WTC11 (cell line): ENCODE measurements at regions not wholly inside any gene's neighbourhood (a gene's known extent, or its start where the extent isn't known, plus 50 kb on each side); places are given as distances from the start of the nearest gene placed in this dataset.

Source experiments
- ATAC-seq: fragments of 200-7000 bp; cut with Tn5 transposase; 2 replicates; pipeline ENCODE4 v1.10.0; 2021; ENCODE audit warnings: mild to moderate bottlenecking, moderate library complexity
- CTCF ChIA-PET: fragments of 300-600 bp; sonication (Branson Sonifier 250); formaldehyde crosslinking; loops from one replicate; lab custom pipeline; 2021; ENCODE audit warnings: antibody characterized with exemption; lab: Charles Lee
- POLR2A ChIA-PET: fragments of 350-600 bp; sonication (Branson Sonifier 250); formaldehyde crosslinking; loops from one replicate; lab custom pipeline; 2021; ENCODE audit warnings: antibody characterized with exemption; lab: Charles Lee
- DNase-seq: peaks from one replicate; pipeline ENCODE4 v3.0.0; 2021; ENCODE audit warnings: low spot score
- H3K27ac Mint-ChIP-seq: 2 replicates; pipeline ENCODE4 v1.8.0; 2021; ENCODE audit warnings: mixed read lengths
- H3K27me3 Mint-ChIP-seq: 2 replicates; pipeline ENCODE4 v1.8.0; 2021; ENCODE audit warnings: low read depth, mild to moderate bottlenecking, moderate library complexity, mixed read lengths
- H3K36me3 Mint-ChIP-seq: 2 replicates; pipeline ENCODE4 v1.8.0; 2021; ENCODE audit warnings: mixed read lengths
- H3K4me1 Mint-ChIP-seq: 2 replicates; pipeline ENCODE4 v1.8.0; 2022; ENCODE audit warnings: mixed read lengths
- H3K4me3 Mint-ChIP-seq: 2 replicates; pipeline ENCODE4 v1.8.0; 2021; ENCODE audit warnings: mild to moderate bottlenecking, moderate library complexity, mixed read lengths
- H3K9me3 Mint-ChIP-seq: 2 replicates; pipeline ENCODE4 v1.8.0; 2021; ENCODE audit warnings: mixed read lengths
- CREB1 ChIP-seq: sonication (generic); formaldehyde crosslinking; IDR thresholded peaks from 2 replicates; pipeline ENCODE4 v1.8.0; 2023; ENCODE audit warnings: mild to moderate bottlenecking, missing genetic modification reagents
- CREM ChIP-seq: sonication (generic); formaldehyde crosslinking; IDR thresholded peaks from 2 replicates; pipeline ENCODE4 v1.8.1; 2022; ENCODE audit warnings: mild to moderate bottlenecking, missing genetic modification reagents, moderate library complexity
- EMX1 ChIP-seq: fragments of 250-450 bp; sonication (Bioruptor Pico); IDR thresholded peaks from 2 replicates; pipeline ENCODE4 v1.8.0; 2021; ENCODE audit warnings: mild to moderate bottlenecking
- ETV6 ChIP-seq: sonication (generic); formaldehyde crosslinking; IDR thresholded peaks from 2 replicates; pipeline ENCODE4 v1.8.1; 2022; ENCODE audit warnings: mild to moderate bottlenecking, missing genetic modification reagents
- FOXK1 ChIP-seq: sonication (generic); formaldehyde crosslinking; IDR thresholded peaks from 2 replicates; pipeline ENCODE4 v1.8.0; 2022; ENCODE audit warnings: mild to moderate bottlenecking, moderate library complexity, missing genetic modification reagents
- KAT7 ChIP-seq: sonication (generic); formaldehyde crosslinking; IDR thresholded peaks from 2 replicates; pipeline ENCODE4 v1.8.1; 2023; ENCODE audit warnings: missing genetic modification reagents, mild to moderate bottlenecking, borderline replicate concordance
- MAX ChIP-seq: sonication (generic); formaldehyde crosslinking; IDR thresholded peaks from 2 replicates; pipeline ENCODE4 v1.8.0; 2022; ENCODE audit warnings: mild to moderate bottlenecking, missing genetic modification reagents
- MXD4 ChIP-seq: fragments of 250-450 bp; sonication (Bioruptor Pico); IDR thresholded peaks from 2 replicates; pipeline ENCODE4 v1.8.0; 2021; ENCODE audit warnings: mild to moderate bottlenecking, moderate library complexity, borderline replicate concordance
- NR1H2 ChIP-seq: sonication (generic); formaldehyde crosslinking; IDR thresholded peaks from 2 replicates; pipeline ENCODE4 v1.9.0; 2021; ENCODE audit warnings: mild to moderate bottlenecking, moderate library complexity, missing genetic modification reagents
- NR2C2 ChIP-seq: sonication (generic); formaldehyde crosslinking; IDR thresholded peaks from 2 replicates; pipeline ENCODE4 v1.8.0; 2022; ENCODE audit warnings: mild to moderate bottlenecking, missing genetic modification reagents
- PRRX2 ChIP-seq: fragments of 250-450 bp; sonication (Bioruptor Pico); IDR thresholded peaks from 2 replicates; pipeline ENCODE4 v1.8.0; 2021; ENCODE audit warnings: mild to moderate bottlenecking
- SMAD3 ChIP-seq: sonication (generic); formaldehyde crosslinking; IDR thresholded peaks from 2 replicates; pipeline ENCODE4 v1.8.0; 2022; ENCODE audit warnings: missing genetic modification reagents, mild to moderate bottlenecking, borderline replicate concordance
- SP1 ChIP-seq: sonication (generic); formaldehyde crosslinking; conservative IDR thresholded peaks from 2 replicates; pipeline ENCODE4 v1.8.1; 2022; ENCODE audit warnings: missing genetic modification reagents
- TCF7 ChIP-seq: sonication (generic); formaldehyde crosslinking; IDR thresholded peaks from 2 replicates; pipeline ENCODE4 v1.8.0; 2022; ENCODE audit warnings: mild to moderate bottlenecking, low read depth, missing genetic modification reagents, moderate library complexity
- USF1 ChIP-seq: sonication (generic); formaldehyde crosslinking; IDR thresholded peaks from 2 replicates; pipeline ENCODE4 v1.8.0; 2022; ENCODE audit warnings: mild to moderate bottlenecking, missing genetic modification reagents
- ZBTB21 ChIP-seq: sonication (generic); formaldehyde crosslinking; IDR thresholded peaks from 2 replicates; pipeline ENCODE4 v1.8.1; 2023; ENCODE audit warnings: mild to moderate bottlenecking, missing genetic modification reagents, borderline replicate concordance
- ZNF138 ChIP-seq: sonication (generic); formaldehyde crosslinking; conservative IDR thresholded peaks from 2 replicates; pipeline ENCODE4 v1.8.1; 2022; ENCODE audit warnings: mild to moderate bottlenecking, moderate library complexity, missing genetic modification reagents
- ZNF219 ChIP-seq: sonication (generic); formaldehyde crosslinking; IDR thresholded peaks from 2 replicates; pipeline ENCODE4 v1.8.0; 2023; ENCODE audit warnings: missing genetic modification reagents, mild to moderate bottlenecking, borderline replicate concordance
- ZNF317 ChIP-seq: sonication (generic); formaldehyde crosslinking; IDR thresholded peaks from 2 replicates; pipeline ENCODE4 v1.8.1; 2023; ENCODE audit warnings: low read depth, mild to moderate bottlenecking, moderate library complexity, missing genetic modification reagents, borderline replicate concordance
- TF ChIP-seq, protein P1 (sequence below): sonication (generic); formaldehyde crosslinking; IDR thresholded peaks from 2 replicates; pipeline ENCODE4 v1.8.1; 2023; ENCODE audit warnings: mild to moderate bottlenecking, missing genetic modification reagents, moderate library complexity
- TF ChIP-seq, protein P2 (sequence below): fragments of 250-450 bp; sonication (Bioruptor Pico); IDR thresholded peaks from 2 replicates; pipeline ENCODE4 v1.9.0; 2021; ENCODE audit warnings: moderate library complexity, mild to moderate bottlenecking, inconsistent platforms, borderline replicate concordance
- TF ChIP-seq, protein P3 (sequence below): fragments of 200-600 bp; IDR thresholded peaks from 2 replicates; pipeline ENCODE4 v1.8.0; 2022; ENCODE audit warnings: antibody characterized with exemption
- TF ChIP-seq, protein P4 (sequence below): sonication (generic); formaldehyde crosslinking; IDR thresholded peaks from 2 replicates; pipeline ENCODE4 v1.8.1; 2023; ENCODE audit warnings: mild to moderate bottlenecking, missing genetic modification reagents, borderline replicate concordance

GRCh38 chr18:47380153-47380552 is 128.7 kb upstream of the SKOR2 start:
- Mint-ChIP-seq H3K4me3 (no peak overlapping the region), H3K9me3 (no peaks in the 10 kb centered on the region), H3K27ac (no peak overlapping the region), H3K4me1 (peaks cover 8% of the 10 kb centered on the region), H3K36me3 (no peaks in the 10 kb centered on the region)
- POLR2A ChIA-PET = no interaction called here
- ATAC-seq (no peak), DNase-seq (no peak)
- no peak for TF ChIP-seq ZNF317 (CRISPR knock-in tag)
- TF ChIP-seq, protein P1, sequence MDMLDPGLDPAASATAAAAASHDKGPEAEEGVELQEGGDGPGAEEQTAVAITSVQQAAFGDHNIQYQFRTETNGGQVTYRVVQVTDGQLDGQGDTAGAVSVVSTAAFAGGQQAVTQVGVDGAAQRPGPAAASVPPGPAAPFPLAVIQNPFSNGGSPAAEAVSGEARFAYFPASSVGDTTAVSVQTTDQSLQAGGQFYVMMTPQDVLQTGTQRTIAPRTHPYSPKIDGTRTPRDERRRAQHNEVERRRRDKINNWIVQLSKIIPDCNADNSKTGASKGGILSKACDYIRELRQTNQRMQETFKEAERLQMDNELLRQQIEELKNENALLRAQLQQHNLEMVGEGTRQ (CRISPR knock-in tag) = peak; percentile 72
- peak; percentile 64 for TF ChIP-seq USF1
- TF ChIP-seq, all 79 proteins: peak for 2
- no peaks in the 10 kb centered on the region; the same call in none of the 2 replicates for H3K27me3 Mint-ChIP-seq
- CTCF ChIA-PET = no interaction called here

GRCh38 chr18:47373465-47373864 is 122.0 kb upstream of the SKOR2 start:
- no peak for ATAC-seq
- Mint-ChIP-seq H3K9me3 (peaks cover 19% of the 10 kb centered on the region), H3K36me3 (peaks cover 6% of the 10 kb centered on the region; the same call in 1 of the 2 replicates), H3K27me3 (no peaks in the 10 kb centered on the region; the same call in 1 of the 2 replicates), H3K4me1 (peaks cover 8% of the 10 kb centered on the region), H3K4me3 (no peak overlapping the region), H3K27ac (no peak overlapping the region)
- DNase-seq = no peak
- POLR2A ChIA-PET = no interaction called here
- CTCF ChIA-PET = no interaction called here
- no peak for TF ChIP-seq CREB1 (CRISPR knock-in tag)
- TF ChIP-seq, protein P2, sequence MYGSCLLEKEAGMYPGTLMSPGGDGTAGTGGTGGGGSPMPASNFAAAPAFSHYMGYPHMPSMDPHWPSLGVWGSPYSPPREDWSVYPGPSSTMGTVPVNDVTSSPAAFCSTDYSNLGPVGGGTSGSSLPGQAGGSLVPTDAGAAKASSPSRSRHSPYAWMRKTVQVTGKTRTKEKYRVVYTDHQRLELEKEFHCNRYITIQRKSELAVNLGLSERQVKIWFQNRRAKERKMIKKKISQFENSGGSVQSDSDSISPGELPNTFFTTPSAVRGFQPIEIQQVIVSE (CRISPR knock-in tag) = no peak
- TF ChIP-seq USF1 = no peak
- no peak for TF ChIP-seq ETV6 (CRISPR knock-in tag)
- TF ChIP-seq ZNF219 (CRISPR knock-in tag) = no peak
- TF ChIP-seq SMAD3 = no peak
- TF ChIP-seq FOXK1 (CRISPR knock-in tag) = no peak
- no peak for TF ChIP-seq SP1 (CRISPR knock-in tag)
- TF ChIP-seq ZBTB21 (CRISPR knock-in tag) = no peak
- no peak for TF ChIP-seq TCF7 (CRISPR knock-in tag)
- TF ChIP-seq, protein P3, sequence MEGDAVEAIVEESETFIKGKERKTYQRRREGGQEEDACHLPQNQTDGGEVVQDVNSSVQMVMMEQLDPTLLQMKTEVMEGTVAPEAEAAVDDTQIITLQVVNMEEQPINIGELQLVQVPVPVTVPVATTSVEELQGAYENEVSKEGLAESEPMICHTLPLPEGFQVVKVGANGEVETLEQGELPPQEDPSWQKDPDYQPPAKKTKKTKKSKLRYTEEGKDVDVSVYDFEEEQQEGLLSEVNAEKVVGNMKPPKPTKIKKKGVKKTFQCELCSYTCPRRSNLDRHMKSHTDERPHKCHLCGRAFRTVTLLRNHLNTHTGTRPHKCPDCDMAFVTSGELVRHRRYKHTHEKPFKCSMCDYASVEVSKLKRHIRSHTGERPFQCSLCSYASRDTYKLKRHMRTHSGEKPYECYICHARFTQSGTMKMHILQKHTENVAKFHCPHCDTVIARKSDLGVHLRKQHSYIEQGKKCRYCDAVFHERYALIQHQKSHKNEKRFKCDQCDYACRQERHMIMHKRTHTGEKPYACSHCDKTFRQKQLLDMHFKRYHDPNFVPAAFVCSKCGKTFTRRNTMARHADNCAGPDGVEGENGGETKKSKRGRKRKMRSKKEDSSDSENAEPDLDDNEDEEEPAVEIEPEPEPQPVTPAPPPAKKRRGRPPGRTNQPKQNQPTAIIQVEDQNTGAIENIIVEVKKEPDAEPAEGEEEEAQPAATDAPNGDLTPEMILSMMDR = no peak
- no peak for TF ChIP-seq ZNF138
- no peak for TF ChIP-seq MXD4 (CRISPR knock-in tag)
- TF ChIP-seq PRRX2 (CRISPR knock-in tag) = no peak
- no peak for TF ChIP-seq EMX1 (CRISPR knock-in tag)

DNA sequence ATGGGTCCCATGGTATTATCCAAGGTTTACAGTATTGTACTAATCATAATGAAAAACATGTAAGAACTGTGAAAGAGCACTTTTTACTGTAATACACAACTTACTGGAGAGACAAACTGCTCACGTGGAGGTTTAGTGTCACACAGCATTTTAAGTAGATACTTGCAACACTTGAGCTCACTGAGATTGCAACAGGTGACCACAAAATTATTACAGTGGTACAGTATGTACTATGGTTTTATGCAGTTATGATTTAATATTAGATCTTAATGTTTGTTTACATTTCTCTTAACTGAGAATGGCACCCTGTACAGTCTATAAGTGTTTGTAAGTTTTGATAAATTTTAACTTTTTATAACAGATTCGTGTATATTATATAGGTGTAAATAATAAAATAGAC is 118.6 kb upstream of the SKOR2 start:
- ChIA-PET CTCF (interaction anchor here (1.0 kb wide), 1 partner anchor 403 kb away, joined by 3 read pairs; no protein-coding TSS in a partner anchor), POLR2A (no interaction called here)
- no peaks in the 10 kb centered on the region; the same call in 1 of the 2 replicates for H3K27me3 Mint-ChIP-seq
- H3K27ac Mint-ChIP-seq = no peak overlapping the region
- no peak for DNase-seq
- ATAC-seq = no peak
- peaks cover 23% of the 10 kb centered on the region for H3K9me3 Mint-ChIP-seq
- H3K4me3 Mint-ChIP-seq = no peak overlapping the region
- H3K4me1 Mint-ChIP-seq = no peaks in the 10 kb centered on the region
- H3K36me3 Mint-ChIP-seq = peaks cover 6% of the 10 kb centered on the region; the same call in 1 of the 2 replicates
- TF ChIP-seq ZNF138 (no peak), NR2C2 (CRISPR knock-in tag) (no peak), CREM (no peak), NR1H2 (CRISPR knock-in tag) (no peak), MAX (CRISPR knock-in tag) (no peak), ZNF219 (CRISPR knock-in tag) (no peak), KAT7 (CRISPR knock-in tag) (no peak)
- TF ChIP-seq, protein P4, sequence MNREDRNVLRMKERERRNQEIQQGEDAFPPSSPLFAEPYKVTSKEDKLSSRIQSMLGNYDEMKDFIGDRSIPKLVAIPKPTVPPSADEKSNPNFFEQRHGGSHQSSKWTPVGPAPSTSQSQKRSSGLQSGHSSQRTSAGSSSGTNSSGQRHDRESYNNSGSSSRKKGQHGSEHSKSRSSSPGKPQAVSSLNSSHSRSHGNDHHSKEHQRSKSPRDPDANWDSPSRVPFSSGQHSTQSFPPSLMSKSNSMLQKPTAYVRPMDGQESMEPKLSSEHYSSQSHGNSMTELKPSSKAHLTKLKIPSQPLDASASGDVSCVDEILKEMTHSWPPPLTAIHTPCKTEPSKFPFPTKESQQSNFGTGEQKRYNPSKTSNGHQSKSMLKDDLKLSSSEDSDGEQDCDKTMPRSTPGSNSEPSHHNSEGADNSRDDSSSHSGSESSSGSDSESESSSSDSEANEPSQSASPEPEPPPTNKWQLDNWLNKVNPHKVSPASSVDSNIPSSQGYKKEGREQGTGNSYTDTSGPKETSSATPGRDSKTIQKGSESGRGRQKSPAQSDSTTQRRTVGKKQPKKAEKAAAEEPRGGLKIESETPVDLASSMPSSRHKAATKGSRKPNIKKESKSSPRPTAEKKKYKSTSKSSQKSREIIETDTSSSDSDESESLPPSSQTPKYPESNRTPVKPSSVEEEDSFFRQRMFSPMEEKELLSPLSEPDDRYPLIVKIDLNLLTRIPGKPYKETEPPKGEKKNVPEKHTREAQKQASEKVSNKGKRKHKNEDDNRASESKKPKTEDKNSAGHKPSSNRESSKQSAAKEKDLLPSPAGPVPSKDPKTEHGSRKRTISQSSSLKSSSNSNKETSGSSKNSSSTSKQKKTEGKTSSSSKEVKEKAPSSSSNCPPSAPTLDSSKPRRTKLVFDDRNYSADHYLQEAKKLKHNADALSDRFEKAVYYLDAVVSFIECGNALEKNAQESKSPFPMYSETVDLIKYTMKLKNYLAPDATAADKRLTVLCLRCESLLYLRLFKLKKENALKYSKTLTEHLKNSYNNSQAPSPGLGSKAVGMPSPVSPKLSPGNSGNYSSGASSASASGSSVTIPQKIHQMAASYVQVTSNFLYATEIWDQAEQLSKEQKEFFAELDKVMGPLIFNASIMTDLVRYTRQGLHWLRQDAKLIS (CRISPR knock-in tag) = no peak
